ENCODE measurements at regions not wholly inside any gene's neighbourhood (a gene's known extent, or its start where the extent isn't known, plus 50 kb on each side); places are given as distances from the start of the nearest gene placed in this dataset.
A peak's percentile ranks its signal among the peaks of the same experiment; 100 is the strongest.

GRCh38 chr1:63135801-63136200, 186.6 kb upstream of the FOXD3 start:
- WGBS, 2 donors, result 87 to 90% methylated on average over 1 of the region's 1 CpG
- peaks cover 7% of the 10 kb centered on the region for H3K4me1 ChIP-seq
- H3K27ac ChIP-seq, result no peak overlapping the region
- TF ChIP-seq CTCF (IDR thresholded peaks at IDR 0.05) (no peak), POLR2A (IDR thresholded peaks at IDR 0.05) (no peak)
- no peaks in the 10 kb centered on the region for H3K9me3 ChIP-seq
- DNase-seq (no peak), ATAC-seq (no peak)
- intact Hi-C loops (cut with DNase I), result no loop called here
- H3K4me3 ChIP-seq, result no peak overlapping the region
- no peaks in the 10 kb centered on the region for H3K36me3 ChIP-seq (replicated peaks in 1 of 2; ENCODE audit: insufficient read depth in 1 of 2, low read depth in 2 of 2)
- H3K27me3 ChIP-seq, result no peaks in the 10 kb centered on the region

- intact Hi-C loops (cut with DNase I), result no loop called here
- no peak for DNase-seq
- WGBS, 2 donors, result 76 to 77% methylated on average over 5 of the region's 5 CpGs
- H3K9me3 ChIP-seq, result no peaks in the 10 kb centered on the region
- H3K36me3 ChIP-seq (replicated peaks in 1 of 2; ENCODE audit: insufficient read depth in 1 of 2, low read depth in 2 of 2), result no peaks in the 10 kb centered on the region
- ATAC-seq, result no peak
- H3K27me3 ChIP-seq, result no peaks in the 10 kb centered on the region
- H3K4me3 ChIP-seq, result no peak overlapping the region
- H3K4me1 ChIP-seq, result no peaks in the 10 kb centered on the region
- no peak for TF ChIP-seq CTCF (IDR thresholded peaks at IDR 0.05)
- TF ChIP-seq POLR2A (IDR thresholded peaks at IDR 0.05), result no peak
- no peak overlapping the region for H3K27ac ChIP-seq
These were observed 180.4 kb upstream of the FOXD3 start for GRCh38 chr1:63142001-63142400.

GRCh38 chr1:63143482-63143881, 178.9 kb upstream of the FOXD3 start:
- no peak for DNase-seq
- Histone ChIP-seq H3K9me3 (no peaks in the 10 kb centered on the region), H3K27me3 (no peaks in the 10 kb centered on the region), H3K27ac (no peak overlapping the region), H3K36me3 (replicated peaks in 1 of 2; ENCODE audit: insufficient read depth in 1 of 2, low read depth in 2 of 2) (no peaks in the 10 kb centered on the region), H3K4me1 (no peaks in the 10 kb centered on the region), H3K4me3 (no peak overlapping the region)
- intact Hi-C loops (cut with DNase I), result no loop called here
- no peak for ATAC-seq
- no peak for TF ChIP-seq POLR2A (IDR thresholded peaks at IDR 0.05)
- no peak for TF ChIP-seq CTCF (IDR thresholded peaks at IDR 0.05)

- no peak for ATAC-seq
- no peaks in the 10 kb centered on the region for H3K36me3 ChIP-seq (replicated peaks in 1 of 2; ENCODE audit: insufficient read depth in 1 of 2, low read depth in 2 of 2)
- 83 to 100% methylated on average over 2 to 3 of the region's 3 CpGs for WGBS, 2 donors
- no peak overlapping the region for H3K4me3 ChIP-seq
- DNase-seq, result no peak
- no peaks in the 10 kb centered on the region for H3K9me3 ChIP-seq
- TF ChIP-seq CTCF (IDR thresholded peaks at IDR 0.05) (no peak), POLR2A (IDR thresholded peaks at IDR 0.05) (no peak)
- no peak overlapping the region for H3K27ac ChIP-seq
- no peaks in the 10 kb centered on the region for H3K27me3 ChIP-seq
- intact Hi-C loops (cut with DNase I), result no loop called here
- H3K4me1 ChIP-seq, result no peaks in the 10 kb centered on the region
These were observed 174.6 kb upstream of the FOXD3 start for GRCh38 chr1:63147783-63148182.

- peak; percentile 28 to 59 (median 38) for DNase-seq
- 7 to 14% methylated on average over 3 of the region's 3 CpGs for WGBS, 2 donors
- H3K4me3 ChIP-seq, result no peak overlapping the region
- peak; percentile 47 for ATAC-seq
- no peaks in the 10 kb centered on the region for H3K4me1 ChIP-seq
- H3K27me3 ChIP-seq, result no peaks in the 10 kb centered on the region
- H3K27ac ChIP-seq, result no peak overlapping the region
- intact Hi-C loops (cut with DNase I), result no loop called here
- no peaks in the 10 kb centered on the region for H3K9me3 ChIP-seq
- H3K36me3 ChIP-seq (replicated peaks in 1 of 2; ENCODE audit: insufficient read depth in 1 of 2, low read depth in 2 of 2), result no peaks in the 10 kb centered on the region
- no peak for TF ChIP-seq POLR2A (IDR thresholded peaks at IDR 0.05)
- peak in 6 of 7 experiments; percentile 37 to 66 (median 54) for TF ChIP-seq CTCF (IDR thresholded peaks at IDR 0.05)
These were observed 173.3 kb upstream of the FOXD3 start for GRCh38 chr1:63148825-63149645.

Data from body of pancreas (tissue), 4 donors.